H1 (cell line): ENCODE measurements at regions not wholly inside any gene's neighbourhood (a gene's known extent, or its start where the extent isn't known, plus 50 kb on each side); places are given as distances from the start of the nearest gene placed in this dataset.

Source experiments
- CTCF ChIA-PET: fragments of 300-600 bp; sonication (Branson Sonifier 250); formaldehyde crosslinking; loops from one replicate; lab custom pipeline; 2021; ENCODE audit not compliant: partially characterized antibody; lab: Charles Lee
- POLR2A ChIA-PET: fragments of 300-600 bp; sonication (Branson Sonifier 250); formaldehyde crosslinking; loops from one replicate; lab custom pipeline; 2021; ENCODE audit warnings: inconsistent platforms; ENCODE audit not compliant: partially characterized antibody; lab: Charles Lee
- DNase-seq, 2 experiments: peaks; one replicate each; pipeline versions ENCODE4 v3.0.0 to v3.0.0-alpha.2; 2010 to 2022; ENCODE audit warnings: low spot score in 2 of 2, low read depth in 1 of 2, mixed read lengths in 1 of 2
- FAIRE-seq: peaks from 2 replicates; lab custom pipeline; 2011; peaks lifted over from hg19 to GRCh38; lab: Jason Lieb, UNC
- H2AFZ ChIP-seq: 2 replicates; pipeline ENCODE4 v1.8.1; 2012; ENCODE audit warnings: low read length, inconsistent platforms
- H2AK5ac ChIP-seq: 2 replicates; pipeline ENCODE4 v1.6.1; 2013; ENCODE audit warnings: low read depth, low read length
- H2BK120ac ChIP-seq: replicated peaks from 2 replicates; pipeline ENCODE3; 2013; ENCODE audit warnings: low read depth, low read length, inconsistent platforms
- H2BK12ac ChIP-seq: 2 replicates; pipeline ENCODE4 v1.6.1; 2013; ENCODE audit warnings: low read depth, low read length
- H2BK15ac ChIP-seq: 2 replicates; pipeline ENCODE4 v1.6.1; 2013; ENCODE audit warnings: low read length
- H2BK20ac ChIP-seq: 2 replicates; pipeline ENCODE4 v1.6.1; 2013; ENCODE audit warnings: low read length
- H2BK5ac ChIP-seq: 2 replicates; pipeline ENCODE4 v1.6.1; 2013; ENCODE audit warnings: low read depth, low read length
- H3K14ac ChIP-seq: 2 replicates; pipeline ENCODE4 v1.6.1; 2013; ENCODE audit warnings: inconsistent platforms; ENCODE audit not compliant: insufficient read length
- H3K18ac ChIP-seq: 2 replicates; pipeline ENCODE4 v1.6.1; 2013; ENCODE audit warnings: low read length; ENCODE audit errors: extremely low read depth
- H3K23ac ChIP-seq: 2 replicates; pipeline ENCODE4 v1.6.1; 2013; ENCODE audit warnings: inconsistent platforms; ENCODE audit not compliant: insufficient read length
- H3K23me2 ChIP-seq: 2 replicates; pipeline ENCODE4 v1.6.1; 2013; ENCODE audit warnings: low read depth, low read length
- H3K27ac ChIP-seq: 2 replicates; pipeline ENCODE4 v1.6.1; 2011; ENCODE audit warnings: low read depth, low read length, inconsistent platforms
- H3K27me3 ChIP-seq, 4 experiments: replicated peaks in 1 of 4; 1 replicate in 1 of 4; 2 replicates in 3 of 4; pipeline versions ENCODE4 v1.6.1 to v1.8.1; 2011 to 2013; ENCODE audit warnings: low read length in 3 of 4, mild to moderate bottlenecking in 3 of 4, inconsistent platforms in 2 of 4, mixed read lengths in 2 of 4, moderate library complexity in 1 of 4; ENCODE audit not compliant: control insufficient read depth in 3 of 4, insufficient read depth in 3 of 4; ENCODE audit errors: extremely low read depth in 1 of 4
- H3K36me3 ChIP-seq, 4 experiments: 2 replicates each; pipeline versions ENCODE4 v1.6.1 to v1.8.1; 2011 to 2013; ENCODE audit warnings: mild to moderate bottlenecking in 4 of 4, low read length in 3 of 4, moderate library complexity in 2 of 4, control low read depth in 1 of 4, inconsistent platforms in 1 of 4; ENCODE audit not compliant: insufficient read depth in 4 of 4, control insufficient read depth in 2 of 4
- H3K4ac ChIP-seq: replicated peaks from 2 replicates; pipeline ENCODE3; 2013; ENCODE audit warnings: low read length, low read depth, mixed read lengths, inconsistent platforms; ENCODE audit not compliant: insufficient read length
- H3K4me1 ChIP-seq, 4 experiments: replicated peaks in 1 of 4; 1 replicate in 1 of 4; 2 replicates in 3 of 4; pipeline versions ENCODE4 v1.6.1 to v1.8.1; 2011 to 2013; ENCODE audit warnings: low read length in 3 of 4, inconsistent platforms in 2 of 4, mixed read lengths in 1 of 4; ENCODE audit not compliant: insufficient read depth in 4 of 4, control insufficient read depth in 3 of 4
- H3K4me2 ChIP-seq, 2 experiments: 2 replicates each; pipeline versions ENCODE4 v1.6.1 to v1.8.1; 2011 to 2013; ENCODE audit warnings: low read depth in 2 of 2, low read length in 2 of 2, control low read depth in 1 of 2, inconsistent platforms in 1 of 2, mild to moderate bottlenecking in 1 of 2; ENCODE audit not compliant: insufficient read depth in 1 of 2
- H3K4me3 ChIP-seq, 4 experiments: fragments of 200-600, 300-600 bp in 1 of 4; sonication (generic), shearing (Covaris generic), sonication (Bioruptor Twin) in 1 of 4; 2 replicates each; pipeline versions ENCODE4 v1.5.1 to v1.8.1; 2011 to 2016; ENCODE audit warnings: low read length in 4 of 4, low read depth in 3 of 4, control low read depth in 2 of 4, inconsistent platforms in 2 of 4, mild to moderate bottlenecking in 2 of 4, mixed read lengths in 1 of 4, moderate library complexity in 1 of 4; ENCODE audit not compliant: insufficient read depth in 2 of 4; ENCODE audit errors: extremely low read depth in 1 of 4
- H3K56ac ChIP-seq: replicated peaks from 2 replicates; pipeline ENCODE3; 2013; ENCODE audit warnings: low read depth, mild to moderate bottlenecking, mixed read lengths, low read length, inconsistent platforms; ENCODE audit not compliant: insufficient read length
- H3K79me1 ChIP-seq: 2 replicates; pipeline ENCODE4 v1.6.1; 2013; ENCODE audit warnings: low read depth, low read length, control low read depth
- H3K79me2 ChIP-seq, 2 experiments: 2 replicates each; pipeline versions ENCODE4 v1.6.1 to v1.8.1; 2012 to 2013; ENCODE audit warnings: low read length in 2 of 2, mild to moderate bottlenecking in 2 of 2, inconsistent platforms in 1 of 2; ENCODE audit not compliant: insufficient read depth in 2 of 2, control insufficient read depth in 1 of 2
- H3K9ac ChIP-seq, 4 experiments: replicated peaks in 1 of 4; 1 replicate in 1 of 4; 2 replicates in 3 of 4; pipeline versions ENCODE4 v1.6.1 to v1.8.1; 2011 to 2013; ENCODE audit warnings: low read depth in 3 of 4, low read length in 3 of 4, control low read depth in 2 of 4, mild to moderate bottlenecking in 2 of 4, moderate library complexity in 2 of 4, inconsistent platforms in 1 of 4; ENCODE audit errors: extremely low read depth in 1 of 4
- H3K9me3 ChIP-seq, 2 experiments: 2 replicates each; pipeline versions ENCODE4 v1.6.1 to v1.8.1; 2012 to 2013; ENCODE audit warnings: mild to moderate bottlenecking in 2 of 2, moderate library complexity in 2 of 2, control low read depth in 1 of 2, inconsistent platforms in 1 of 2, low read depth in 1 of 2, low read length in 1 of 2, mixed read lengths in 1 of 2; ENCODE audit not compliant: insufficient read depth in 2 of 2
- H4K20me1 ChIP-seq, 2 experiments: replicated peaks in 1 of 2; 2 replicates each; pipeline versions ENCODE3 to v1.8.1; 2011 to 2013; ENCODE audit warnings: inconsistent platforms in 2 of 2, low read length in 2 of 2, mild to moderate bottlenecking in 1 of 2; ENCODE audit not compliant: insufficient read depth in 2 of 2, control insufficient read depth in 1 of 2
- H4K5ac ChIP-seq: 2 replicates; pipeline ENCODE4 v1.6.1; 2013; ENCODE audit warnings: low read length, low read depth, mixed read lengths, inconsistent platforms; ENCODE audit not compliant: insufficient read length
- H4K8ac ChIP-seq: 2 replicates; pipeline ENCODE4 v1.8.0; 2013; ENCODE audit warnings: mild to moderate bottlenecking, moderate library complexity, low read length, inconsistent platforms; ENCODE audit not compliant: insufficient read depth; ENCODE audit errors: extremely low read depth
- H4K91ac ChIP-seq: replicated peaks from 2 replicates; pipeline ENCODE3; 2013; ENCODE audit warnings: low read length, mixed read lengths, inconsistent platforms; ENCODE audit not compliant: insufficient read length
- CEBPB ChIP-seq: IDR thresholded peaks from 2 replicates; pipeline ENCODE4 v1.6.1; 2012; ENCODE audit warnings: low read depth, low read length
- KDM5A ChIP-seq: fragments of 200-600 bp; IDR thresholded peaks from 2 replicates; pipeline ENCODE4 v1.7.1; 2012; ENCODE audit warnings: mild to moderate bottlenecking, low read length, inconsistent platforms, mixed read lengths
- WGBS, 2 experiments: shearing (Covaris generic) in 1 of 2; methylation state at CpG; one replicate each; pipeline versions ENCODE4 v1.1.6 to v1.1.7; 2013 to 2015; ENCODE audit warnings: low lambda C conversion rate in 2 of 2, mixed read lengths in 2 of 2, inconsistent platforms in 1 of 2, low coverage in 1 of 2, missing lambda C conversion rate in 1 of 2; ENCODE audit not compliant: insufficient replicate concordance in 2 of 2, insufficient coverage in 1 of 2, insufficient read length in 1 of 2; ENCODE audit errors: extremely low coverage in 1 of 2, missing lambda C conversion rate in 1 of 2; 5-methylcytosine and 5-hydroxymethylcytosine counted together

DNA sequence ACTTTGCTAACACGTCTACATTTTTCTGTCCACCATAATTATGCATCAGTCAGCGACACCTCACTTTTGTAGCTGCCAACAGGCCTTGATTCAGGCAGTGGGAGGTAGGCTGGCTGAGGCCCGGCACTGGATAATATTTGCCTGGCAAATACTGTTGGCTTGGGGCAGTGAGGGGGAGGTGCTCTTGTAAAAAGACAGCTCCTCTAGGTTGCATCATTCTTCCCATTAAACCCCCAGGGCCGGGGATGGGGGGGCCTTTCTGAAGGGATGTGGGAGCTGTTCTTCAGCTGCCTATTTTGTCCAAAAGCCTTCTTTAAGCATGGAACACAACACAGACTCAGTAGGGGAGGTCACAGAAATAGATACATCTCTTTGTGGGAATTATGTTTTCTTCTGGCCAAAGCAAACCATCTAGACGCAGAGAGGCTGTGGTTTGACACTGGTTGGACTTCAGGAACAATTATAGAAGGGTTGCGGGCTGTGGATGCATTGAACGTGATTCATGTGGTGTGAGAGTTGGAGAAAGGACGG, 338.3 kb upstream of the NT5E start:
- H2BK15ac ChIP-seq: no peak overlapping the region
- no peaks in the 10 kb centered on the region for H3K9me3 ChIP-seq
- POLR2A ChIA-PET: no interaction called here
- no peak overlapping the region for H2BK120ac ChIP-seq
- H4K5ac ChIP-seq: no peak overlapping the region
- no peaks in the 10 kb centered on the region for H4K20me1 ChIP-seq
- no peak overlapping the region for H3K9ac ChIP-seq
- 0 out of 2 replicates have a peak overlapping the region, but pooled peaks have one; percentile 71 for H2BK12ac ChIP-seq
- H3K4me3 ChIP-seq: no peak overlapping the region
- H3K4me2 ChIP-seq: no peak overlapping the region
- no peaks in the 10 kb centered on the region for H3K79me2 ChIP-seq
- H2BK20ac ChIP-seq: 0 out of 2 replicates have a peak overlapping the region, but pooled peaks have one; percentile 15
- no peak overlapping the region for H3K18ac ChIP-seq
- TF ChIP-seq CEBPB: 0 out of 2 replicates have a peak, but pooled peaks have one; percentile 40
- no peak for TF ChIP-seq KDM5A
- no peak overlapping the region for H4K91ac ChIP-seq
- no peak overlapping the region for H3K14ac ChIP-seq
- H3K36me3 ChIP-seq: no peaks in the 10 kb centered on the region
- H3K4me1 ChIP-seq: peaks cover 0 to 4% (median 0%) of the 10 kb centered on the region in 4 experiments; a peak in 1 of 7 replicates
- WGBS, 2 experiments: 94% methylated on average over 8 of the region's 8 CpGs; no CpG with 5 or more reads in 1 of the 2 experiments
- H4K8ac ChIP-seq: no peak overlapping the region
- no peak overlapping the region for H3K4ac ChIP-seq
- FAIRE-seq: no peak
- no peak for DNase-seq
- CTCF ChIA-PET: interaction anchor here (0.6 to 1.1 kb wide), 4 partner anchors 15 to 689 kb away, joined by 3 read pairs; no protein-coding TSS in a partner anchor
- H3K23ac ChIP-seq: no peak overlapping the region
- H2AK5ac ChIP-seq: no peak overlapping the region
- H3K27me3 ChIP-seq: peaks cover 0 to 1% (median 0%) of the 10 kb centered on the region in 4 experiments; a peak in 1 of 7 replicates
- no peaks in the 10 kb centered on the region for H3K23me2 ChIP-seq
- H3K27ac ChIP-seq: no peak overlapping the region
- H3K56ac ChIP-seq: no peak overlapping the region
- H2AFZ ChIP-seq: peak overlapping the region; percentile 80; the same call in 1 of the 2 replicates
- H3K79me1 ChIP-seq: no peaks in the 10 kb centered on the region
- H2BK5ac ChIP-seq: peak overlapping the region; percentile 55; the same call in 1 of the 2 replicates
